Transverse colon (tissue), 4 donors: ENCODE measurements at regions not wholly inside any gene's neighbourhood (a gene's known extent, or its start where the extent isn't known, plus 50 kb on each side); places are given as distances from the start of the nearest gene placed in this dataset.
A peak's percentile ranks its signal among the peaks of the same experiment; 100 is the strongest.

Experiments used
- DNase-seq: peaks from one replicate; pipeline ENCODE4 v3.0.0-alpha.2; 2019
- H3K27ac ChIP-seq, 4 donors: fragments of 200-600 bp; sonication (generic); 2 replicates each; pipeline ENCODE4 v1.5.1; 2016 to 2018; ENCODE audit warnings: inconsistent platforms in 4 of 4
- H3K27me3 ChIP-seq: fragments of 200-600 bp; sonication (generic); 2 replicates; pipeline ENCODE4 v1.5.1; 2017; ENCODE audit warnings: inconsistent platforms
- H3K36me3 ChIP-seq, 4 donors: fragments of 200-600 bp; sonication (generic); 2 replicates each; pipeline ENCODE4 v1.5.1; 2017 to 2019; ENCODE audit warnings: inconsistent platforms in 4 of 4
- H3K4me1 ChIP-seq, 4 donors: fragments of 200-600 bp; sonication (generic); 2 replicates each; pipeline ENCODE4 v1.5.1; 2017 to 2020; ENCODE audit warnings: inconsistent platforms in 4 of 4
- H3K4me3 ChIP-seq, 4 donors: fragments of 200-600 bp; sonication (generic); 1 replicate in 1 of 4; 2 replicates in 3 of 4; pipeline versions ENCODE4 v1.5.1 to v1.6.1; 2017 to 2019; ENCODE audit warnings: inconsistent platforms in 4 of 4
- H3K9me3 ChIP-seq, 2 donors: fragments of 200-600 bp; sonication (generic); 2 replicates each; pipeline ENCODE4 v1.5.1; 2017 to 2019; ENCODE audit warnings: inconsistent platforms in 2 of 2
- CTCF ChIP-seq, 5 experiments: fragments of 200-600 bp in 3 of 5; fragments of 450-650 bp in 2 of 5; sonication (generic) in 3 of 5; IDR thresholded peaks; 1 replicate in 2 of 5; 2 replicates in 3 of 5; pipeline ENCODE4 v1.5.1; 2016 to 2017; ENCODE audit warnings: antibody characterized with exemption in 5 of 5, inconsistent platforms in 3 of 5, mild to moderate bottlenecking in 2 of 5, moderate library complexity in 1 of 5
- EP300 ChIP-seq: sonication (generic); formaldehyde crosslinking; IDR thresholded peaks from one replicate; pipeline ENCODE4 v1.6.1; 2017; ENCODE audit warnings: antibody characterized with exemption, low read depth
- POLR2A ChIP-seq: fragments of 450-650 bp; IDR thresholded peaks from one replicate; pipeline ENCODE4 v1.6.1; 2016; ENCODE audit warnings: antibody characterized with exemption, mild to moderate bottlenecking, moderate library complexity
- POLR2AphosphoS5 ChIP-seq, 3 donors: sonication (generic); formaldehyde crosslinking; IDR thresholded peaks; one replicate each; pipeline ENCODE4 v1.6.1; 2016; ENCODE audit warnings: antibody characterized with exemption in 3 of 3
- WGBS, 2 donors: methylation state at CpG; one replicate each; pipeline ENCODE4 v1.1.5; 2018; ENCODE audit warnings: low coverage in 1 of 2; 5-methylcytosine and 5-hydroxymethylcytosine counted together
- in situ Hi-C, 4 donors: fragments of 200-750 bp; cut with MboI; loops; one replicate each; pipeline versions ENCODE4 v1.15.0 to v1.15.1; 2017; ENCODE audit warnings: low sequenced_read_pairs in 3 of 4, low pct_ligation_motif_present in 1 of 4, low pct_unique_long_range_greater_than_20kb in 1 of 4
- intact Hi-C: fragments of 100-400 bp; cut with DNase I; formaldehyde crosslinking; loops from one replicate; pipeline ENCODE4 v1.15.1; 2023; ENCODE audit warnings: low total_unique reads

- no peak for DNase-seq
- intact Hi-C loops (no loop called here), in situ Hi-C loops (no loop called here)
- no peaks in the 10 kb centered on the region for H3K36me3 ChIP-seq
- TF ChIP-seq CTCF (IDR thresholded peaks at IDR 0.05), result no peak
- H3K4me1 ChIP-seq, result no peaks in the 10 kb centered on the region
- 53 to 61% methylated on average over 3 of the region's 3 CpGs for WGBS, 2 donors
- no peaks in the 10 kb centered on the region for H3K9me3 ChIP-seq
- no peaks in the 10 kb centered on the region for H3K27me3 ChIP-seq
- H3K27ac ChIP-seq, result no peak overlapping the region
- no peak overlapping the region for H3K4me3 ChIP-seq
Measured at GRCh38 chr4:179285696-179286095, 1843.5 kb upstream of the AGA start.

- TF ChIP-seq POLR2A (no peak), POLR2AphosphoS5 (IDR thresholded peaks at IDR 0.05) (no peak), EP300 (no peak), CTCF (IDR thresholded peaks at IDR 0.05) (no peak)
- Histone ChIP-seq H3K9me3 (no peaks in the 10 kb centered on the region), H3K4me1 (no peaks in the 10 kb centered on the region), H3K27me3 (no peaks in the 10 kb centered on the region), H3K27ac (no peak overlapping the region), H3K4me3 (no peak overlapping the region), H3K36me3 (no peaks in the 10 kb centered on the region)
- DNase-seq, result no peak
- intact Hi-C loops, result no loop called here
- in situ Hi-C loops, result no loop called here
Measured at GRCh38 chr4:179291657-179292056, 1849.4 kb upstream of the AGA start.

- Histone ChIP-seq H3K36me3 (no peaks in the 10 kb centered on the region), H3K27ac (no peak overlapping the region), H3K4me3 (no peak overlapping the region), H3K9me3 (no peaks in the 10 kb centered on the region), H3K4me1 (no peaks in the 10 kb centered on the region), H3K27me3 (no peaks in the 10 kb centered on the region)
- 13 to 35% methylated on average over 1 of the region's 1 CpG for WGBS, 2 donors
- intact Hi-C loops (no loop called here), in situ Hi-C loops (no loop called here)
- no peak for TF ChIP-seq POLR2AphosphoS5 (IDR thresholded peaks at IDR 0.05)
- TF ChIP-seq CTCF (IDR thresholded peaks at IDR 0.05), result no peak
- no peak for DNase-seq
Measured at GRCh38 chr4:179292468-179292867, 1850.2 kb upstream of the AGA start.

GRCh38 chr4:179307297-179308136 lies 1865.3 kb upstream of the AGA start:
- intact Hi-C loops (no loop called here), in situ Hi-C loops (loop anchor here in 2 of 4 donors (25.0 kb wide), 1 partner anchor 1745 kb away; no protein-coding TSS in a partner anchor)
- WGBS, 2 donors, result 58 to 69% methylated on average over 2 to 4 of the region's 4 CpGs
- no peak overlapping the region for H3K27ac ChIP-seq
- no peaks in the 10 kb centered on the region for H3K36me3 ChIP-seq
- H3K4me1 ChIP-seq, result no peaks in the 10 kb centered on the region
- H3K4me3 ChIP-seq, result no peak overlapping the region
- TF ChIP-seq POLR2AphosphoS5 (IDR thresholded peaks at IDR 0.05) (no peak), CTCF (IDR thresholded peaks at IDR 0.05) (peak; percentile 41 to 65 (median 48))
- DNase-seq, result peak; percentile 16
- H3K9me3 ChIP-seq, result no peaks in the 10 kb centered on the region
- H3K27me3 ChIP-seq, result no peaks in the 10 kb centered on the region
